RWPE2 (cell line): ENCODE measurements at regions not wholly inside any gene's neighbourhood (a gene's known extent, or its start where the extent isn't known, plus 50 kb on each side); places are given as distances from the start of the nearest gene placed in this dataset.
"Not testable (repeated sequence)": the region's sequence is repeated elsewhere in the genome, so short reads cannot be mapped to it uniquely, and the experiment has no call there.

ENCODE experiments used
- ATAC-seq: fragments of 200-7000 bp; cut with Tn5 transposase; 3 replicates; pipeline ENCODE4 v1.9.1; 2021; ENCODE audit warnings: low read depth
- DNase-seq: peaks from one replicate; pipeline ENCODE4 v3.0.0-alpha.2; 2020; ENCODE audit warnings: low spot score
- H3K27ac ChIP-seq: fragments of 450-650 bp; 2 replicates; pipeline ENCODE4 v1.5.1; 2017; ENCODE audit warnings: mild to moderate bottlenecking; ENCODE audit not compliant: poor library complexity, severe bottlenecking
- H3K27me3 ChIP-seq: fragments of 250-450 bp; sonication (Bioruptor Pico); 2 replicates; pipeline ENCODE4 v1.5.1; 2021; ENCODE audit warnings: mild to moderate bottlenecking, moderate library complexity; ENCODE audit not compliant: insufficient read depth, poor library complexity, severe bottlenecking
- H3K36me3 ChIP-seq: fragments of 250-450 bp; sonication (Bioruptor Pico); 2 replicates; pipeline ENCODE4 v1.5.1; 2020; ENCODE audit warnings: low read depth, mild to moderate bottlenecking, moderate library complexity
- H3K4me1 ChIP-seq: fragments of 250-450 bp; sonication (Bioruptor Pico); 2 replicates; pipeline ENCODE4 v1.5.1; 2021; ENCODE audit warnings: mild to moderate bottlenecking, moderate library complexity; ENCODE audit not compliant: insufficient read depth, poor library complexity, severe bottlenecking
- H3K4me3 ChIP-seq: fragments of 250-450 bp; sonication (Bioruptor Pico); 2 replicates; pipeline ENCODE4 v1.5.1; 2021; ENCODE audit warnings: mild to moderate bottlenecking, moderate library complexity; ENCODE audit not compliant: severe bottlenecking
- H3K9me3 ChIP-seq: fragments of 250-450 bp; sonication (Bioruptor Pico); 2 replicates; pipeline ENCODE4 v1.5.1; 2021; ENCODE audit warnings: mild to moderate bottlenecking, moderate library complexity; ENCODE audit not compliant: severe bottlenecking
- TF ChIP-seq, protein P1 (sequence below): fragments of 450-650 bp; IDR thresholded peaks from one replicate; pipeline ENCODE4 v1.5.1; 2017; ENCODE audit warnings: mild to moderate bottlenecking, moderate library complexity; ENCODE audit not compliant: poor library complexity, severe bottlenecking

DNA sequence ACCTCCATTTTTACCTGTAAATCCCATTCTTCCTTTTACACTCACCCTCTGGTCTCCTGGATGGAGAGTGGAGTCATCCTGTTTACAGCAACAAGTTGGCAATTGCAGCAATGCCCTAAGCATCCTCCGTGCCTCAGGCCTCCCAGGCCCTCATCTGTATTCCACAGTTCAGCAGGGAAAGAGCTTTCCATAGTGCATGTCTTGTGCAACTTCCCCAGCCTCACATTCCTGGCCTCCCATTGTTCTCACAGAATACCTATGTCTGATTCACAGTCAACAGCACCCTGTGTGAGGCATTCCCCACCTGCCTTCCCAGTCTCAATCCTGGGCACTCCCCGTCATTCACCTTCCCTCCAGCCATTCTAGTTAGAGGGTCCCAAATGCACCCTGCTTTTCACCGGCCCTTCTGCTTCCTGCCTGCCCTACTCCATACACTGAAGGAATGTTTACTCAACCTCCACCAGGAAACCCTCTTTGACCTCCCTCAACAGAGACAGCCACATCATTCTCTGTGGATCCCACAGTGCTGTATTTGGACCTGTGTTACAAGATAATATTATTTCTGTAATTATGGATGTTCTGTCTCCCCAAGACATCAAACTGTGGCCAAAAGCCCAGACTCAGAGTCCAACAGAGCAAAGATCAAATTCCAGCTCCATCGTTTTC, 405.7 kb downstream of the BUD13 start:
- H3K27ac ChIP-seq = peak overlapping the region; percentile 43
- peak; percentile 97 for ATAC-seq
- H3K4me3 ChIP-seq = no peak overlapping the region
- H3K4me1 ChIP-seq = peaks cover 3% of the 10 kb centered on the region
- H3K27me3 ChIP-seq = no peaks in the 10 kb centered on the region
- no peaks in the 10 kb centered on the region for H3K36me3 ChIP-seq
- no peaks in the 10 kb centered on the region for H3K9me3 ChIP-seq
- TF ChIP-seq, protein P1, sequence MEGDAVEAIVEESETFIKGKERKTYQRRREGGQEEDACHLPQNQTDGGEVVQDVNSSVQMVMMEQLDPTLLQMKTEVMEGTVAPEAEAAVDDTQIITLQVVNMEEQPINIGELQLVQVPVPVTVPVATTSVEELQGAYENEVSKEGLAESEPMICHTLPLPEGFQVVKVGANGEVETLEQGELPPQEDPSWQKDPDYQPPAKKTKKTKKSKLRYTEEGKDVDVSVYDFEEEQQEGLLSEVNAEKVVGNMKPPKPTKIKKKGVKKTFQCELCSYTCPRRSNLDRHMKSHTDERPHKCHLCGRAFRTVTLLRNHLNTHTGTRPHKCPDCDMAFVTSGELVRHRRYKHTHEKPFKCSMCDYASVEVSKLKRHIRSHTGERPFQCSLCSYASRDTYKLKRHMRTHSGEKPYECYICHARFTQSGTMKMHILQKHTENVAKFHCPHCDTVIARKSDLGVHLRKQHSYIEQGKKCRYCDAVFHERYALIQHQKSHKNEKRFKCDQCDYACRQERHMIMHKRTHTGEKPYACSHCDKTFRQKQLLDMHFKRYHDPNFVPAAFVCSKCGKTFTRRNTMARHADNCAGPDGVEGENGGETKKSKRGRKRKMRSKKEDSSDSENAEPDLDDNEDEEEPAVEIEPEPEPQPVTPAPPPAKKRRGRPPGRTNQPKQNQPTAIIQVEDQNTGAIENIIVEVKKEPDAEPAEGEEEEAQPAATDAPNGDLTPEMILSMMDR = no peak
- DNase-seq = no peak

DNA sequence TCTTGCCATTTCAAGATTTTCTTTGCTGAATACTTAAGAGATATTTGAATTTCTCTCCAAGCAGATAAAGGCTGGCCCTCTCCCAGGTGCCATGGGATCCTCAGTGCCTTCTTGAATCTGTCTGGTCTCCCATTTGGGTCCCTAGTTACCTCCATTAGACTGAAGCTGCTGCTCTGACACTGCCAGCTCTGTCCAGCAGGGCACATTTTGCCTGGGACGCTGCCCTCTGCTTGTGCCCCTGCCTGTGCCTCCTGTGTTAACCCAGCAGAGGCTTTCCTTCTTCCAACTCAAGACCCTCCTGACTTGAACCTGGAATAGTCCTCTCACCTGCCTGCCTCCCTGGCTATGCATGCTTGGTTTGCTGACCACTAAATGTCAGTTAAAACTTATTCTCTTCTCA, 406.3 kb downstream of the BUD13 start:
- ATAC-seq (no peak), DNase-seq (no peak)
- Histone ChIP-seq H3K4me1 (peaks cover 3% of the 10 kb centered on the region), H3K27ac (peak overlapping the region; percentile 43), H3K36me3 (no peaks in the 10 kb centered on the region), H3K4me3 (no peak overlapping the region), H3K27me3 (no peaks in the 10 kb centered on the region), H3K9me3 (no peaks in the 10 kb centered on the region)
- TF ChIP-seq, protein P1 = no peak

DNA sequence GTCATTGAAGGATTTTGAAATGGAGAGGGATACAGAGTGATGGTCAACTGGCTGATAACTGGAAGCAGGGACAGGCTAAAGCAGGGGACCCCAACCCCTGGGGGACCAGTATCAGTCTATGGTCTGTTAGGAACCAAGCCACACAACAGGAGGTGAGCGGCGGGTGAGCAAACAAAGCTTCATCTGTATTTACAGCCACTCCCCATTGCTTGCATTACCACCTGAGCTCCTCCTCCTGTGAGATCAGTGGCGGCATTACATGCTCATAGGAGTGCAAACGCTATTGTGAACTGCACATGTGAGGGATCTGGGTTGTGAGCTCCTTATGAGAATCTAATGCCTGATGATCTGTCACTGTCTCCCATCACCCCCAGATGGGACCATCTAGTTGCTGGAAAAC, 407.9 kb downstream of the BUD13 start:
- H3K4me3 ChIP-seq, DNase-seq, H3K27me3 ChIP-seq, H3K9me3 ChIP-seq, H3K4me1 ChIP-seq, ATAC-seq, H3K27ac ChIP-seq, H3K36me3 ChIP-seq: not testable (repeated sequence)

DNA sequence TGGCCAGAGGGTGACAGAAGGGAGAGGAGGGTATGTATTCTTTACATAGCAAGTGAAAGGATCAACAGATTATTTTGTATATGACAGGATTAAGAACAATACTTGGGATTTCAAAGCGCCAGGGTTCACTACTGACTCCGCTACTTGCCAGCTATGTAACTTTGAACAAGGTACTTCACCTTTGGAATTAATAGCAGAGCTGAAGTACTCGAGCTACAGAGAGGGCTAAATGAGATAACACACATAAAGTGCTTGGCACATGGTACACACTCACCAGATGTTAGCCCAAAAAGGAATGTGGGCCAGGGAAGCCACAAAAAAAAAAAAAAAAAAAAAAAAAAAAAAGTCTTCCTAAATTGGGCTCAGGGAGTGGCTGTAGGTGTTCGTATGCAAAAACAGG, 408.4 kb downstream of the BUD13 start:
- Histone ChIP-seq H3K9me3 (no peaks in the 10 kb centered on the region), H3K36me3 (no peaks in the 10 kb centered on the region), H3K27me3 (no peaks in the 10 kb centered on the region), H3K27ac (no peak overlapping the region), H3K4me3 (no peak overlapping the region), H3K4me1 (peaks cover 3% of the 10 kb centered on the region)
- DNase-seq (no peak), ATAC-seq (no peak)
- TF ChIP-seq, protein P1 = no peak

DNA sequence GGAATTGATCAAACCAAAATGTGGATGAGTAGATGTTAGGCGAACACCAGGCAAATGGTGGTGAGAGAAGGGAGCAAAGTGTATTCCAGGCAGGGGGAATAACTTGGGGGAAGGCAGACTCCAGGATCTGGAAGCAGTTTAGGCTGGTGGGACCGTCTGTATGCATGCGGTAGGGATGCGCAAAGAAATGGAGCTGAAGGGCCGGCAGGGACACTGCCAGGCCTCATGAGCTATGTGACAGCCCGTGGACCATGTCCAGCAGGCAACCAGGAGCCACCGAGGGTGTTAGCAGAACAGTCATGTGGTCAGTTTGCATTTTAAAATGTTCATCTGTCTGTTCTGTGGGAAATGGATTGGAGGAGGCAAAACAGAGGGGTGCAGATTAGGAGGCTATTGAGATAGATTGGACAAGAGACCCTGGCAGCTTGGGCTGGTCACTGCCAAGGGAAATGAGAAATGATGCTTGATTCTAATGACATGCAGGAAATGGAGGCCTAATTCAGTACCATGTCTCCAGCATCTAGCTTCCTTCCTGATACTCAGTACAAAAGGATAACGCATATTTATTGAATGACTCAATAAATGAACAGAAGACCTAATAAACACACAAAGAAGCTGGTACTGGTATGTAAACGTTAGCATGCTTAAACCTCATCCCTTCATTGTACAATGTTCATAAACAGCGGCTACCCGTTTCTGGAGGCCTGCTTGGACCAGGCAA, 412.4 kb downstream of the BUD13 start:
- TF ChIP-seq, protein P1 = no peak
- Histone ChIP-seq H3K4me1 (no peaks in the 10 kb centered on the region), H3K4me3 (no peak overlapping the region), H3K36me3 (no peaks in the 10 kb centered on the region), H3K27ac (no peak overlapping the region), H3K27me3 (no peaks in the 10 kb centered on the region), H3K9me3 (no peaks in the 10 kb centered on the region)
- 0 out of 3 replicates have a peak, but pooled peaks have one; percentile 29 for ATAC-seq
- DNase-seq = no peak
